HepG2 (cell line): ENCODE measurements at regions not wholly inside any gene's neighbourhood (a gene's known extent, or its start where the extent isn't known, plus 50 kb on each side); places are given as distances from the start of the nearest gene placed in this dataset.

ENCODE experiments used
- ATAC-seq: fragments of 200-7000 bp; cut with Tn5 transposase; 3 replicates; pipeline ENCODE4 v1.9.1; 2020; ENCODE audit warnings: mild to moderate bottlenecking, moderate library complexity
- BruUV-seq: library from RNA; stranded (reverse); fragments of 400-500 nt; replicated peaks from 2 replicates; lab custom pipeline; 2021; lab: Mats Ljungman, UMichigan
- CTCF ChIA-PET: fragments of 300-600 bp; formaldehyde crosslinking; extraction: SDS; loops from one replicate; lab custom pipeline; 2021; ENCODE audit warnings: low total read pairs, inconsistent platforms, low intra/inter-chr PET ratio; lab: Yijun Ruan, JAX
- POLR2A ChIA-PET: fragments of 350-600 bp; sonication (Branson Sonifier 250); formaldehyde crosslinking; loops from one replicate; lab custom pipeline; 2020; ENCODE audit warnings: antibody characterized with exemption, inconsistent platforms; lab: Yijun Ruan, JAX
- DNase-seq: peaks from one replicate; pipeline ENCODE4 v3.0.0-alpha.2; 2015; ENCODE audit warnings: low spot score
- FAIRE-seq: peaks from 3 replicates; lab custom pipeline; 2011; peaks lifted over from hg19 to GRCh38; lab: Jason Lieb, UNC
- H2AFZ ChIP-seq: one replicate; pipeline ENCODE4 v1.6.1; 2011; ENCODE audit warnings: low read length, inconsistent platforms
- H3K27ac ChIP-seq: fragments of 300-600 bp; 3 replicates; pipeline ENCODE4 v1.8.0; 2011; ENCODE audit warnings: mixed run types, mild to moderate bottlenecking, mixed read lengths, low read length, inconsistent platforms; ENCODE audit not compliant: insufficient read depth; ENCODE audit errors: extremely low read length
- H3K27me3 ChIP-seq, 2 experiments: fragments of 200-600 bp in 1 of 2; 2 replicates in 1 of 2; 3 replicates in 1 of 2; pipeline versions ENCODE4 v1.6.0 to v1.8.0; 2011; ENCODE audit warnings: low read length in 2 of 2, mild to moderate bottlenecking in 2 of 2, moderate library complexity in 2 of 2, inconsistent platforms in 1 of 2; ENCODE audit not compliant: insufficient read depth in 2 of 2, control insufficient read depth in 1 of 2
- H3K36me3 ChIP-seq, 2 experiments: fragments of 200-600 bp in 1 of 2; replicated peaks in 1 of 2; 2 replicates in 1 of 2; 3 replicates in 1 of 2; pipeline versions ENCODE4 v1.5.1 to v1.8.0; 2011; ENCODE audit warnings: low read length in 2 of 2, inconsistent platforms in 1 of 2; ENCODE audit not compliant: insufficient read depth in 2 of 2, control insufficient read depth in 1 of 2
- H3K4me1 ChIP-seq: 2 replicates; pipeline ENCODE4 v1.5.1; 2012; ENCODE audit warnings: low read length, inconsistent platforms; ENCODE audit not compliant: insufficient read depth
- H3K4me2 ChIP-seq: 2 replicates; pipeline ENCODE4 v1.6.0; 2011; ENCODE audit warnings: low read depth, low read length, inconsistent platforms
- H3K4me3 ChIP-seq, 3 experiments: fragments of 200-600 bp in 1 of 3; sonication (generic), shearing (Covaris generic) in 1 of 3; replicated peaks in 1 of 3; 2 replicates each; pipeline ENCODE4 v1.5.1; 2011 to 2016; ENCODE audit warnings: low read length in 3 of 3, inconsistent platforms in 2 of 3, low read depth in 2 of 3, mild to moderate bottlenecking in 2 of 3, control low read depth in 1 of 3, mixed read lengths in 1 of 3; ENCODE audit not compliant: insufficient read depth in 1 of 3
- H3K79me2 ChIP-seq: one replicate; pipeline ENCODE4 v1.6.1; 2011; ENCODE audit warnings: low read length, inconsistent platforms; ENCODE audit not compliant: insufficient read depth
- H3K9ac ChIP-seq: 2 replicates; pipeline ENCODE4 v1.6.0; 2011; ENCODE audit warnings: mild to moderate bottlenecking, low read depth, low read length, inconsistent platforms; ENCODE audit not compliant: insufficient read depth
- H3K9me3 ChIP-seq: 2 replicates; pipeline ENCODE4 v1.5.1; 2012; ENCODE audit warnings: mild to moderate bottlenecking, low read length
- H4K20me1 ChIP-seq: 2 replicates; pipeline ENCODE4 v1.6.0; 2011; ENCODE audit warnings: inconsistent platforms, mild to moderate bottlenecking, low read length, moderate library complexity; ENCODE audit not compliant: insufficient read depth
- BCLAF1 ChIP-seq: fragments of 450-650 bp; IDR thresholded peaks from 2 replicates; pipeline ENCODE4 v1.6.1; 2017; ENCODE audit warnings: mild to moderate bottlenecking
- ERF ChIP-seq: IDR thresholded peaks from 2 replicates; pipeline ENCODE4 v1.6.1; 2018; ENCODE audit warnings: missing biosample characterization, missing genetic modification reagents
- HOXA7 ChIP-seq: sonication (generic); formaldehyde crosslinking; IDR thresholded peaks from 2 replicates; pipeline ENCODE4 v1.8.1; 2022; ENCODE audit warnings: mild to moderate bottlenecking, missing genetic modification reagents, moderate library complexity
- IRX3 ChIP-seq: sonication (generic); formaldehyde crosslinking; IDR thresholded peaks from 2 replicates; pipeline ENCODE4 v1.8.1; 2023; ENCODE audit warnings: mild to moderate bottlenecking, low read depth, missing genetic modification reagents, borderline replicate concordance
- MEF2D ChIP-seq: sonication (generic); formaldehyde crosslinking; IDR thresholded peaks from 2 replicates; pipeline ENCODE4 v1.5.1; 2020; ENCODE audit warnings: mild to moderate bottlenecking, missing genetic modification reagents
- MNT ChIP-seq: fragments of 450-650 bp; IDR thresholded peaks from 2 replicates; pipeline ENCODE4 v1.6.1; 2016
- MXI1 ChIP-seq: IDR thresholded peaks from 3 replicates; pipeline ENCODE4 v1.6.1; 2012; ENCODE audit warnings: low read depth, low read length, inconsistent platforms, borderline replicate concordance
- NFE2L1 ChIP-seq: sonication (generic); formaldehyde crosslinking; IDR thresholded peaks from 2 replicates; pipeline ENCODE4 v1.4.0; 2020; ENCODE audit warnings: missing genetic modification reagents, mild to moderate bottlenecking, borderline replicate concordance
- RBFOX2 ChIP-seq: fragments of 200-400 bp; formaldehyde crosslinking; IDR thresholded peaks from 2 replicates; pipeline ENCODE4 v1.6.1; 2017; ENCODE audit warnings: low read depth, mild to moderate bottlenecking, low read length
- SALL1 ChIP-seq: sonication (generic); formaldehyde crosslinking; IDR thresholded peaks from 2 replicates; pipeline ENCODE4 v1.8.0; 2022; ENCODE audit warnings: mild to moderate bottlenecking, missing genetic modification reagents
- TARDBP ChIP-seq: sonication (generic); formaldehyde crosslinking; IDR thresholded peaks from 2 replicates; pipeline ENCODE4 v1.8.0; 2022; ENCODE audit warnings: mild to moderate bottlenecking, missing genetic modification reagents
- ZBTB26 ChIP-seq: IDR thresholded peaks from 2 replicates; pipeline ENCODE4 v1.6.1; 2016; ENCODE audit warnings: missing compliant biosample characterization, missing genetic modification reagents, borderline replicate concordance
- ZNF224 ChIP-seq: sonication (generic); formaldehyde crosslinking; IDR thresholded peaks from 2 replicates; pipeline ENCODE4 v1.5.0; 2020; ENCODE audit warnings: mild to moderate bottlenecking, missing genetic modification reagents
- ZNF3 ChIP-seq: IDR thresholded peaks from 2 replicates; pipeline ENCODE4 v1.7.0; 2017; ENCODE audit warnings: inconsistent platforms
- ZNF567 ChIP-seq: sonication (generic); formaldehyde crosslinking; IDR thresholded peaks from 2 replicates; pipeline ENCODE4 v1.8.1; 2023; ENCODE audit warnings: mild to moderate bottlenecking, missing genetic modification reagents, borderline replicate concordance
- ZNF83 ChIP-seq: sonication (generic); formaldehyde crosslinking; IDR thresholded peaks from 2 replicates; pipeline ENCODE4 v1.4.0; 2020; ENCODE audit warnings: missing genetic modification reagents, mild to moderate bottlenecking, borderline replicate concordance
- ZSCAN20 ChIP-seq: sonication (generic); formaldehyde crosslinking; IDR thresholded peaks from 2 replicates; pipeline ENCODE4 v1.4.0; 2020; ENCODE audit warnings: missing genetic modification reagents, mild to moderate bottlenecking, borderline replicate concordance
- ZSCAN21 ChIP-seq: sonication (generic); formaldehyde crosslinking; IDR thresholded peaks from 2 replicates; pipeline ENCODE4 v1.8.0; 2022; ENCODE audit warnings: mild to moderate bottlenecking, missing genetic modification reagents, moderate library complexity, borderline replicate concordance
- ZSCAN31 ChIP-seq: sonication (generic); formaldehyde crosslinking; IDR thresholded peaks from 2 replicates; pipeline ENCODE4 v1.5.0; 2020; ENCODE audit warnings: low read depth, mild to moderate bottlenecking, missing genetic modification reagents
- WGBS: methylation state at CpG from one replicate; pipeline ENCODE4 v1.1.6; 2017; ENCODE audit warnings: low lambda C conversion rate; 5-methylcytosine and 5-hydroxymethylcytosine counted together
- in situ Hi-C: cut with HindIII; loops from 2 replicates; pipeline ENCODE4 v1.10.0; 2017; ENCODE audit warnings: low pct_unique_long_range_greater_than_20kb; ENCODE audit not compliant: extremely low pct_ligation_motif_present
- intact Hi-C: fragments of 100-400 bp; cut with micrococcal nuclease; formaldehyde crosslinking; loops from one replicate; pipeline ENCODE4 v1.10.0; 2022; ENCODE audit not compliant: unreplicated experiment

GRCh38 chr5:61966296-61966955 is 339.6 kb upstream of the KIF2A start:
- Histone ChIP-seq H3K9ac (no peak overlapping the region), H3K79me2 (no peaks in the 10 kb centered on the region), H3K9me3 (no peaks in the 10 kb centered on the region), H3K4me3 (no peak overlapping the region), H3K27me3 (no peaks in the 10 kb centered on the region; a peak in 2 of 5 replicates), H3K27ac (no peak overlapping the region), H3K4me2 (no peak overlapping the region), H3K36me3 (no peaks in the 10 kb centered on the region), H2AFZ (no peak overlapping the region), H4K20me1 (no peaks in the 10 kb centered on the region), H3K4me1 (no peaks in the 10 kb centered on the region)
- CTCF ChIA-PET, result no interaction called here
- ATAC-seq (no peak), FAIRE-seq (no peak), DNase-seq (no peak)
- BruUV-seq, result no TSS peak
- intact Hi-C loops, result no loop called here
- TF ChIP-seq MNT, result no peak
- TF ChIP-seq BCLAF1, result no peak
- TF ChIP-seq ERF (CRISPR knock-in tag), result no peak
- TF ChIP-seq HOXA7 (CRISPR knock-in tag), result no peak
- no peak for TF ChIP-seq ZNF83 (CRISPR knock-in tag)
- TF ChIP-seq ZBTB26 (CRISPR knock-in tag), result no peak
- no peak for TF ChIP-seq ZSCAN20 (CRISPR knock-in tag)
- TF ChIP-seq NFE2L1 (CRISPR knock-in tag), result no peak
- no peak for TF ChIP-seq TARDBP (CRISPR knock-in tag)
- no peak for TF ChIP-seq ZNF3 (CRISPR knock-in tag)
- no peak for TF ChIP-seq SALL1 (CRISPR knock-in tag)
- no peak for TF ChIP-seq RBFOX2
- TF ChIP-seq ZNF567 (CRISPR knock-in tag), result no peak
- TF ChIP-seq MEF2D (CRISPR knock-in tag), result no peak
- no peak for TF ChIP-seq ZNF224 (CRISPR knock-in tag)
- TF ChIP-seq IRX3 (CRISPR knock-in tag), result no peak
- TF ChIP-seq ZSCAN21 (CRISPR knock-in tag), result no peak
- no peak for TF ChIP-seq ZSCAN31 (CRISPR knock-in tag)
- no peak for TF ChIP-seq MXI1
- 0% methylated on average over 1 of the region's 1 CpG for WGBS
- POLR2A ChIA-PET, result no interaction called here
- in situ Hi-C loops, result no loop called here
